NT2/D1 (cell line): ENCODE measurements at regions not wholly inside any gene's neighbourhood (a gene's known extent, or its start where the extent isn't known, plus 50 kb on each side); places are given as distances from the start of the nearest gene placed in this dataset.

ENCODE experiments used
- SUZ12 ChIP-seq: IDR thresholded peaks from 2 replicates; pipeline ENCODE4 v1.6.1; 2011; ENCODE audit not compliant: insufficient read length, insufficient read depth; ENCODE audit errors: extremely low read depth
- YY1 ChIP-seq: IDR thresholded peaks from 2 replicates; pipeline ENCODE4 v1.6.1; 2011; ENCODE audit not compliant: insufficient read length, insufficient read depth

DNA sequence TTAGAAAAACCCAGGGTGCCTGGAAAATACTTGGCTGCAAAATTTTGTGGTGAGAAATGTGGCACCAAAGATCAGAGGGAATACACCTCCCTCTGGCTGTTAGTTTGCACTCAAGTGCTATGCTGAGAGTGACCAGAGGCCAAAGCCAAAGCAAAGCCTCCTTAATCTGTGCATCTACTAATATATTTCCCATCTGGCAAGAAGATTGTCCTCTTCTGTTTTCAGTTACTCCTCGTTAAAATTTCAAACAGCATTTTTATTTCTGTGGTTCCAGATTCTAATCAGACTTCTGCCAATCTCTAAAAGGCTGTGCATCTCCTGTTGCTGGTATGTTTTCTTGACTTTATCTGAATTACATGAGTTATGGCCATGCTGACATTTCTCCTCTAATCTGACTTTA is 327.4 kb downstream of the TBX15 start:
- no peak for TF ChIP-seq SUZ12
- no peak for TF ChIP-seq YY1
